ENCODE measurements at regions not wholly inside any gene's neighbourhood (a gene's known extent, or its start where the extent isn't known, plus 50 kb on each side); places are given as distances from the start of the nearest gene placed in this dataset.

GRCh38 chr7:155864271-155864985 is 52.2 kb upstream of the SHH start:
- H3K27me3 ChIP-seq = peaks cover 0 to 6% (median 0%) of the 10 kb centered on the region in 3 donors
- ATAC-seq (no peak), DNase-seq (no peak)
- intact Hi-C loops (cut with DNase I; ENCODE audit: low total_unique reads) (no loop called here), in situ Hi-C loops (cut with MboI; ENCODE audit: low sequenced_read_pairs in 4 of 4) (no loop called here)
- no peak overlapping the region for H3K4me3 ChIP-seq
- no peaks in the 10 kb centered on the region for H3K4me1 ChIP-seq
- H3K27ac ChIP-seq = no peak overlapping the region
- no peaks in the 10 kb centered on the region for H3K36me3 ChIP-seq
- TF ChIP-seq POLR2A (IDR thresholded peaks at IDR 0.05) = no peak
- no peak for TF ChIP-seq CTCF (IDR thresholded peaks at IDR 0.05 in 4 of 5, conservative IDR thresholded peaks at IDR 0.05 in 1 of 5)
- no peaks in the 10 kb centered on the region for H3K9me3 ChIP-seq

GRCh38 chr7:155863721-155864151 is 51.5 kb upstream of the SHH start:
- intact Hi-C loops (cut with DNase I; ENCODE audit: low total_unique reads) (no loop called here), in situ Hi-C loops (cut with MboI; ENCODE audit: low sequenced_read_pairs in 4 of 4) (no loop called here)
- no peak for DNase-seq
- no peak for ATAC-seq
- Histone ChIP-seq H3K36me3 (no peaks in the 10 kb centered on the region), H3K4me3 (no peak overlapping the region), H3K9me3 (no peaks in the 10 kb centered on the region), H3K4me1 (no peaks in the 10 kb centered on the region), H3K27ac (no peak overlapping the region), H3K27me3 (peaks cover 0 to 6% (median 0%) of the 10 kb centered on the region in 3 donors)
- TF ChIP-seq POLR2A (IDR thresholded peaks at IDR 0.05) (no peak), CTCF (IDR thresholded peaks at IDR 0.05 in 4 of 5, conservative IDR thresholded peaks at IDR 0.05 in 1 of 5) (no peak)

GRCh38 chr7:155862123-155862892 is 50.0 kb upstream of the SHH start:
- Histone ChIP-seq H3K36me3 (no peaks in the 10 kb centered on the region), H3K4me3 (no peak overlapping the region), H3K9me3 (no peaks in the 10 kb centered on the region), H3K27ac (no peak overlapping the region), H3K27me3 (peaks cover 0 to 6% (median 0%) of the 10 kb centered on the region in 3 donors), H3K4me1 (no peaks in the 10 kb centered on the region)
- no peak for DNase-seq
- in situ Hi-C loops (cut with MboI; ENCODE audit: low sequenced_read_pairs in 4 of 4) (no loop called here), intact Hi-C loops (cut with DNase I; ENCODE audit: low total_unique reads) (no loop called here)
- no peak for ATAC-seq
- TF ChIP-seq POLR2A (IDR thresholded peaks at IDR 0.05) = no peak
- no peak for TF ChIP-seq CTCF (IDR thresholded peaks at IDR 0.05 in 4 of 5, conservative IDR thresholded peaks at IDR 0.05 in 1 of 5)

Measured in gastrocnemius medialis (tissue), 4 donors.